Tongue (tissue), 1 donor: ENCODE measurements at regions not wholly inside any gene's neighbourhood (a gene's known extent, or its start where the extent isn't known, plus 50 kb on each side); places are given as distances from the start of the nearest gene placed in this dataset.

Experiments used
- DNase-seq: peaks from one replicate; pipeline ENCODE4 v3.0.0-alpha.2; 2015

DNA sequence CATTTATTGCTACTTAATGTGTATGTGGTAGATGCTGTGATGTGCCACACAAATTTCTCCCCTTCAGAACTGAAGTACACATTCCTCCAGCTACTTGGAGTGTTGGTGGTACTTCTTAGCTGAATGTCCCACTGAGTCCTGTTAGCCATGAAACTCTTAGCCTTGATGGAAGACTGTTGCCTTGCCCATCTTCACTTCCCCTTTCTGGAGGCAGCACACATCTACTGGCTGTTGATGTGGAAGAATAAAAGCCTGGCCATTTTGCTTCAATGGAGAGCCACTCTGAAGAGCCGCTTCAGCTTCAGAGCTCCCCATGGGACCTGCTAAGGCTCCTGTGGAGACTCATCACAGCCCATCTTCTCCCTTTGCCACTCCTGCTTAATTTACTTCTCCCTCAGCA lies 157.7 kb upstream of the PITX2 start:
- DNase-seq: no peak

DNA sequence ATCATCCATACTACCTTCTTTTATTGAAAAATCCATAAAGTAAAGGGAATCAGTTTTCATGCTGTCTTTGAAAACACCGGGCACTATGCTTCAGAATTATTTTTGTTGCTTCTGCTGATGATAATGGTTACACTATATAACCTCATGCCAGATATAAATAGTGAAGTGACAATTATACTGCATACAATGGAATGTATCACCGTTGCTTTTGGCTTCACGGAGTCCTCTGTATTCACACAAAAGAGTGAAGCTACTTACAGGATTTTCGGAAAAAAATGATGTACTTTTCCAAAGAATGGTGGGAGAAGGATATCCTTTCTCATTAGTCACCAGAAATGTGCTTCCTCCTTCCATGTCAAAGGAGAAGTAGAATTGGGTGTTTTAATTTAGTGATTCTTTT lies 159.1 kb upstream of the PITX2 start:
- no peak for DNase-seq

DNA sequence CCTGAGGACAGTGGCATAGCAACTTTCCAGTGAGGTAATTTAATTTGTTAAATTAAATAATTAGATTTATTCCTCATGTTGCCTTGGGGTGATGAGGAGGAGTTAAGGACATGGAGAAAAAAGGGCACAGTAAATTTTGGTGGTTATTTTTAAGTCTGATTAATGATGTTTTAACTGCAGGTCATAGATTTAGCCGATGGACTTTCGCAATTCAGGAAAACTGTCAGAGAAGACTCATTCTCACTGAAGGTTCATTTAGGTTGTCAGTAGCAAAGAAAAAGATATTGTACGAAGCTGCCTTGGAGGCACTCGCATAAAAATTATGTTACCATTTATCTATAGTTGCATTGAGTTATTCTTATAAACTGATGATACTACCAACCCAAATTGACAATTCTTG lies 164.2 kb upstream of the PITX2 start:
- no peak for DNase-seq

DNA sequence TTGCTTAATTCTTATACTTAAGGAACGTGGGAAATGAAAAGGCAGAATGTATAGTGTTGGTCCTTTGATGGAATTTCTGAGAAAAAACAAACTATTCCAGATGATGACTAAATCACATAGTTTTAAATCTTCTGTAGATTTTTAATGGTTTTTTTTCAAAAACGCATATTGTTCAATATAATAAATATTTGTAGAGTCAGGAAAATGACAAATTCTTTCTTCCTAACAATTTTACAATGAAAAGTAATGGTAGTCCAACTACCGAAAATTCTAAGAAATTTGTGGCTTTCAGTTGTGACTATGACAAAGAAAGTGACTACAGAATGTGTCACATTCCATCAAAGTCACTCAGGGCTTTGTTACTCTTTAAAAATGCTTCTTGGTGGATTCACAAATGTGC lies 164.8 kb upstream of the PITX2 start:
- no peak for DNase-seq

DNA sequence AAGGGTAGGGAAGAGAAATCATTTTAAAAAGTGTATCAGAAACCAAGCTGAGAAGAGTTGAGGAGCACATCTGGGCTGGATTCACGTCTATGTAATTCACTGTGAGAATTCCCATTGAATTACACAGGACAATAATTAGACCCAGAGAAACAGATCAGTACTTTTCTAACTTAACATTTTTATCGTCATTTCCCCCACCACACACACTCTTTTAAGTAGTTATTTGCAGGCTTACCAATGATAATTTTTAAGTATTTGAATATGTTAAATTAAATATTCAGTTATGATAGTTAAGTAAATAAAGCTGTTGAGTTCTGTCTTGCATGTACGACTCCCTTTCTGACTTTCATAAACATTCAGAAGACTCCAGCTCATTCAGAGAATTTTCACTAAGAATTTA lies 165.4 kb upstream of the PITX2 start:
- DNase-seq: no peak

DNA sequence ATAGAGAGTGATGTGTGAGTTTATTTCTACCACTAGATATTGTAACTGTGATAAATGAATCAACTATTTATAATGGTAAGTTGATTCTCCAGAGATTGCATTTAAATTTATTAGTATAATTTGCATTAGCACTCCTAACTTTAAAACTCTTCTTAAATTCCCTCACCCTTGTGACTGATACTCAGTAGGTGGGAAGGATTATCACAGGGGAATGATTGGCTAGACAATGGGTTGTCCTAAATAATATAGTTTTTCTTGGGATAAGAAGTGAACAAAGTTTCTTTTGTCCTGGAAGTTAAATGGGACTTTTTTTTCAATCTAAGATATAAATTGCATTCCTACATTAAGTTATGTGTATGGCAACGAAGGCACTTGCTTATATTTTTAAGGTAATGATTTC lies 169.2 kb upstream of the PITX2 start:
- DNase-seq: no peak

DNA sequence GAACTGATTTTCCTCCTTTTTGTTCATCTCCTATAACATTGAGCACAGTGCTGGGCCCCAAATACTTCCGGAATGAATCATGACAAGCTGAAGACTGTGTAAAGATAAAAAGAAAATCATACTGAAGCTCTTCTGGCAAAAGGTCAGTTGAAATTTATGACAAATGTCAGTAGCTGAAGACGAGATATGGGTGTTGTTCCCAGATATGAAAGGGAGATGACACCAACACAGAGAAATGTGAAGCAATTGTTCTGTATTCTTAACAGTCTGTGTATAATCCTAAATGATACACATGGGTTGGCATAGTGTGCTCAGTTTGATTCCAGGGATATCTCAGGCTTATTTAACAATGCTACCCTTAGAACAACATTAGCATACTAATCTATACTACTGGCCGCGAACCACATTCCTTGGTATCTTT lies 170.5 kb upstream of the PITX2 start:
- no peak for DNase-seq

DNA sequence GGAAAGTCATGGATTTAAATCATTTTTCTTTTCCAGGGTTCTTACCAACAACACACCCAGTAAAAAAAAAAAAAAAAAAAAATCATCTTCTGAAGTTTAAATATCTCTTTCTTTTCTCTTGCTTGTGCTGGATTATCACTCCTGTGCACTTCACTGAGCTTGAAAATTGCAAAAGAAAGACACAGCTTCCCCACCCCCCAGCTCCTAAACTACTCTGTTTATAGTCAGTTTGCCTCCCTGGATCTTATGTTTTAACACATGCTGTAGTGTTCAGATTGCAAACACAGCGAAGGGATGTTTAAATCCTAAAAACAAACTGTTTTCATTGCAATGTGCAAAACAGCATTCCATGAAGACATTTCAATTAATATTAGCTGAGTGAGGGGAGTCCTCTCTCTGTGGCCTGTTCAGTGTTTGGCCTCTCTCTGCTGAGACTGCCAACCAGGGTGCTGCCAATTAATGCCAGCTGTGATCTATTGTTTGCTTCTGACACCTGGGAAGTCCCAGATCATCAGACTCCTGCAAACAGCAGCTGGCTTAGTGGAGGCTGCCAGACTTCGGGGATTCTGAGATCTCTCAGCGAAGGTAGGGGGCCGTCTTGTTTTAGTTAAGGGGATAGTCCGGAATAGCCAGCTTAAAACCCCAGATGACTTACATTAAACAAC lies 171.1 kb upstream of the PITX2 start:
- peak; percentile 59 for DNase-seq

DNA sequence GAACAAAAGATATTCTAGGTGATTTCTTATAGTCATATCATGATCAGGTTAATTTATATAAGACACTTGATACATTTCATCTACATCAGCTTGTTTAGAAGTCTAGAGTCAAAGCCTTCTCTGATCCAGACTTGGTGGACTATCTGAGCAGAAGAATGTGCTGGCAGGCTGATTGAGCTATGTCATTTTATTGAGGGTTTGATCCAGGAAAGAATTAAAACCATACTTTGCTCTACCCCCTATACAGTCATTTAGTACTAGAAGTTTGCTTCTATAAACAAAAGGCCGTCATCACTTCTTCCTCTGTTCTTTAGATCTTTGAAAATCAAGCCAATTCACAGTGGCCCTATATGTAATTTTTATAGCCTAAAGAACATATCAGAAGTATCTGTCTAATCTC lies 173.1 kb upstream of the PITX2 start:
- no peak for DNase-seq

DNA sequence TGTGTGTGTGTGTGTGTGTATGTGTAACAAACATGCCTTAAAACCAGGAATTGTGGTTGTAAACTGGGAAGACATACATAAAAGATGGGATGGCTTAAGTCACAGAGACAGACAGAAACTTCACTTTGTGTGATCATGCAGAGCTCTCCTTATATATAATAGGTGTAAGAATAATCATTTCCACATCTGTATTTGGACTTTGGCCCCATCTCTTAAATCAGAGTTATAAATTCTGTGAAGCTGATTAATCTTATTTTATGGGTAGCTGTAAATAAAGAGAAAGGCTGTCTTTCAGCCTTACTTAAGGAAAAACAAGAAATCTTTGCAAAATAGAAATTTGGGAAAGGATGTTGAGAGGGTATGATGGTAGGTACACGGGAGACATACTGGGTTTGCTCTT lies 174.6 kb upstream of the PITX2 start:
- no peak for DNase-seq

DNA sequence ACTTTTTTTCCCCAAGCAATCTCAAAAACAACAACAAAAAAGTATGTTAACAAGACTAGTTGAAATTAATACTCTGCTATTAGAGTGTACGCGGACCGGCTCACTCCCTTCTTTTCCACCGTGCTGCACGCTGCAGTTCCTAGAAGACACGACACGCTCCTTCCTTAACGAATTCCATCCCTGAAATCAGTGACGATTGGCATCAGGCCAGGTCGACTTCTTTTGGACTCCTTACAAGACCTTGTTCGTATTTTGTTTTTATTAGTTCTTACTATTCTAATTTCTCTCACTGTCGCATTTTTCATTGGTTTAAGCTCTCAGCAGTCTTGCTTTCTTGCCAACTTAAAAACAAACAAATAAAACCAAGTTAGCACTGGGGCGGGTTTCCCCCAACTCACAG lies 175.8 kb upstream of the PITX2 start:
- peak; percentile 38 for DNase-seq

DNA sequence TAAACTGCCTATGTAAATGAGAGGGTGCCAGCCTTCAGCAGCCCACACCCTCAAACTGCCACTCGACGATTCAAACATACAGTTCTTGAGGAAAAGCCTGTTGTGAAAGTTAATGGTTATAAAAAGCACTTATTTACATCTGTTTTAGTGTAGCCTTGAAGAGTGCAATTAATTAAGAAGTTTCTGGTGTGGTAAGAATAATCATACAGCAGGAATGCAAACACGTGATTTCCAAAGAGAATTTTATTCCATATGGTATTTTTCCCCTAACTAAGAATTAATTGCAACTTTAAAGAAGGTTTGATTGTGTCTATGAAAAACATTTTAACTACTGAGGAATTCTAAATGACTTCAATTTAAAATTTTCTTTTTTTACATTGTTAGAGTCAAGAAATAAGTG lies 176.3 kb upstream of the PITX2 start:
- DNase-seq: no peak

DNA sequence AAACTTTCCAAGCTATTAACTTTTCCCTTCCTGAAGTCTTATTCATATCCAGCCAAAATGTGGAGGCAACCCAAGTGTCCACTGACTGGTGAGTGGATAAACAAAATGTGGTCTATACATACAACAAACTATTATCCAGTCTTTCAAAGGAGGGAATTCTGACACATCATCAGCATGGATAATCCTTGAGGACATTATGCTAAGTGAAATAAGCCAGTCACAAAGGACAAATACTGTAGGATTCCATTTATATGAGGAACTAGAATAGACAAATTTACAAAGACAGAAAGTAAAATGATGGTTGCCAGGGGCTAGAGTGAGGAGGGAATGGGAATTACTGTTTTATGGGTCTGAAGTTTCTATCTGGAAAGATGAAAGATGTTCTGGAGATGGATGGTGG lies 178.7 kb upstream of the PITX2 start:
- no peak for DNase-seq

DNA sequence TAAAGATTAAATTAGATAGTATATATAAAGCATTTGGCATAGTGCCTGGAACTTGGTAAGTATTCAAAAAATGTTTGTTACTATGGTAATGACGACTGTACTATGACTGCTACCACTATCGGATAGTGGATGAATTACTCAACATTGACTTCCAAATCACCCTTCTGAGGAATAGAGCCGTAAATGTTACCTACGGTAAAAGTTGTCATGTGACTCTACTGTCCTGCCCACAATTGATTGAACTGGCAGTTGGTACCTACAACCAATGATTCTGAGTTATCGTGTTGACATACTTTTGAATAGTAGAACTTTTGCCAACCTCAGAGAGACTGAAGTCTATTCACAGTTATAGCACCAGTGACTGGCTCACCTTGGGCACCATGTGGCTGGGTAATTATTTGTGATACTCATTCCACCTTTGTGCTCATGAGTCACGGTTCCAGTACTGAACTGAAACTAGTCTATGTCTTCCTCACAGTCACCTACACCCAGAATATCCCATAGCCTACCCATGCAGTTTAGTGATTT lies 185.5 kb upstream of the PITX2 start:
- DNase-seq: no peak

DNA sequence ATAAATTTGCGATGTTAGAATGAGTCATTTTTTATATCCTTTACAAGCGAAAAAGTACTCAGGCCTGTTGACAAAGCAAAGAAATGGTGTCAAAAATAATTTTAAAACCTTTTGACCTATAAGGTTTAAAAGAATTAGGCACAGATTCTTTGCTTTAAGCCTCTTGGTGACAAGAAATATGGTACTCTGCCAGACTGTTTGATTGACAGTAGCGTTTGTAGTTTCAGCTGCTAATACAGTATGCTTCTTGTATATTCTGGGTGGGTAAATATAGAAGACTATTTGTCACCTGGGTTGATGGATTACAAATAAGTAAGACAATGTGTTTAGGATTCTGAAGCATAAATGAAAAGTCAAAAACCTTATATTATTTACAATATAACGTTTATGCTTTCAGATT lies 193.1 kb upstream of the PITX2 start:
- peak; percentile 92 for DNase-seq

DNA sequence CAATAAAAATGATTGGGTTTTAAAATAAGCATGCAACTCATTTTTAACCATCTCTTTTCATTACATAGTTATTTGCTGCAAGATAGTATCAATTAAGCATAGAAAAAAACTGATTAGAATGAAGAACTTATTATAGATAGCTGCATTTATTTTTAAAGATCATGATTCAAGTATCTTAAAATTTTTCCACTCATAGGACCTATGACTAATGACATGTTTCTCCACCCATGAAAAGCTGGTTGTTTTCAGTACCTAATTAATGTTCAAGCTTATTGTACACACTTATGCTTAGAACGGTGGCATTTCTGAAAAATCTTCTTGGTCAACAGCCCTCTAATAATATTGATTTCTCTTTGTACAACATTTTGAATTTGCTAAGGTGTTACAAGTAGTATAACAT lies 193.5 kb upstream of the PITX2 start:
- no peak for DNase-seq

DNA sequence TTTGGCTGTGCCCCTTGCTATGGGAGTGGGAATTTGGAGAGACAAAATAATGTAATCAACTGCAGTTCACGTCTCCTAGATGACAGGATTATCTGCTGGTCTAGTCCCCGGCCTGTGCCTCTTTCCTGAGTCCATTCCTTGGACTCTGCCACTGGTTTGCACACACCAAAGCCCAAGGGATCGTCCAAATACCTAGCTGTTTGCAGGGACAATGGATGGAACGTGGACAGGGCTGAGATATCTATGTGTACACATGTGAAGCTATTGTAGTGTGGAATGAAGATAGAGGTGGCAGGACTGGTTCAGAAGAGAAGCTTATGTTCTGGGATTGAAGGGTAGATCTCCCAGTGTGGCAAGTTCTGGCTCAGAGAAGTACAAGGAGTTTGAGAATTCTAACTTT lies 198.3 kb upstream of the PITX2 start:
- DNase-seq: no peak

DNA sequence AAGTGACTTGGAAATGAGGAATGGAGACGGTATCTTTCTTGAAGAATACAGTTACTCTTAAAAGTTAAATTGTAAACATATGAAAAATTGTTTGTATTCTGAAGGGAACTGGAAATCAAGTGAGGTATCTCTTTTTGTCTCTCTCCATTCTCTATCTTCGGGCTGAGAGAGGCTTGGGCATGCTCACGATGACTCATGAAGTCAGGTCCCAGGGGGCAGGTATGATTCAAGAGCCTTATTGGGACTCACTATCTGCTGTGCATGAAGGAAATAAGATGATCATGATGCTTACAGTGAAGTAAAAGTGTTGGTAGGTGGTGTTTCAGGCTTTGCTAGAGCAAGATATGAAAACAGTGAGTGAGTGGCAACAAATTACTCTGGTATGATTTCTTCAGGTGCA lies 200.4 kb upstream of the PITX2 start:
- no peak for DNase-seq

DNA sequence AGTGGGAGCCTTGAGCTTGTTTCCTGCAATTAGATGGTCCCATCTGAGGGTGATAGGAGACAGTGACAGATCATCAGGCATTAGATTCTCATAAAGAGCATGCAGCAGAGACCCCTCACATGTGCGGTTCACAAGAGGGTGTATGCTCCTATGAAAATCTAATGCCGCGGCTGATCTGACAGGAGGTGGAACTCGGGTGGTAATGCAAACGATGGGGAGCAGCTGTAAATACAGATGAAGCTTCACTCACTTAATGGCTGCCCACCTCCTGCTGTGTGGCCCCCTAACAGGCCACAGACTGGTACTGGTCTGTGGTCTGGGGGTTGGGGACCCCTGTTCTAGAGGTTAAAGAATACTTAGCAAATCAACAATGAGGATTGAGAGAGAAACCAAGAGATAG lies 201.5 kb upstream of the PITX2 start:
- DNase-seq: no peak

DNA sequence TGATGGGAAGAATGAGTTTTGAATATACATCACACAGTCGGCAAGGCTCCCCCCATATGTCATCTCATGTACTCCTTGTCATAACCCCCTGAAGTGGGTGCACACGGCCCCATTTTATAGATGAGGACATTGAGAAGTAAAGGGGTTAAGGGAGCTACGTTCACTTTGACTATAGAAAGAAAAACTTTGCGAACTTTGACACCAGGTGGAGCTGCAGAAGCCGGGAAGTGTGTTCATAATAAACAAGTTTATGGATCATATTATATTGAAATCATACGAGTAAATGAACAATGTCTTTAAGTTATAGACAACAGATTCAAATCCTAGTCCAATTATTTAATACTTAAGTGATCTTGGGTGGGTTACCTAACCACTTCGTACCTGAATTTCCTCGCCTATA lies 203.8 kb upstream of the PITX2 start:
- no peak for DNase-seq

DNA sequence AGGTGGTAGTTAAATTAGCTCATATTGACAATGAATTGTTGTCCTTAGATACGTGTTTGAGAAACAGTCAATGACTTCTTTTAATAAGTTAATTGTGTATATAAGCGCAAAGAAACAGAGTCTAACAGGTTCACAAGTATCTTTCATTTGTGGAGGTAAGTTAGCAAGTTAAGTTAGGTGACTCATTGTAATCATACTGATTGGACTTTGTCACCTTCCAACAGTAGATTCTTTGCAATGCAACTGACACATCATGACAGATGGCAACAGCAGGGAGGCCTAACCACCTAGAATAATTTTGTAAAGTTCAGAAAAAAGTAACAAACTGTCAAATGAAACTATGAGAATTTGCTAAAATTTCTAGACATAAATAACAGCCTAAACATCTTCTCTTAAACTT lies 207.6 kb upstream of the PITX2 start:
- no peak for DNase-seq

DNA sequence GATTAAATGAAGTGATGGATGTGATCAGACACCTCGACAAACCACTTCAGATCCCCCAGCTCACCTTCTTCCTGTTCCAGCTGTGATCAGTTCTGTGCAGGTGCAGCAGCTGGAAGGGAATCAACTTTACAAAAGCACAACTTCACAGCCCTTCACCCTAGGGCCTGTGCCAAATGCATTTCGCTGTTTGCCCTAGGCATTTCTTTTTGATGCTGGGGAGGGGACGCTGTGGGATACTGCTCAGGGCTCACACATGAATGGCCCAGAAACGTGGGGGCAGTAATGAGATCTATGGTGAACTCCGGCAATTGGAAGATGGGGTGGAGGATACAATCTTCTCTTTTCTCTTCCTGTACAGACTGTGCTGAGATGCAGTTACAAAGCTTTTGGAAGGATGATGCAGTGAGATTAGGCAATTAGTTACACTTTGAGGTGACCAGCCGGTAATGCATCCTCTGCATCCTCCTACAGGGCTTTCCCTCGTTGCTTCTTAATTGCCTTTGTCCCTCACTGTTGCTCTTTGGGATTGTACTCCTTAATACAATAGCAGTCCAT lies 215.1 kb upstream of the PITX2 start:
- no peak for DNase-seq

DNA sequence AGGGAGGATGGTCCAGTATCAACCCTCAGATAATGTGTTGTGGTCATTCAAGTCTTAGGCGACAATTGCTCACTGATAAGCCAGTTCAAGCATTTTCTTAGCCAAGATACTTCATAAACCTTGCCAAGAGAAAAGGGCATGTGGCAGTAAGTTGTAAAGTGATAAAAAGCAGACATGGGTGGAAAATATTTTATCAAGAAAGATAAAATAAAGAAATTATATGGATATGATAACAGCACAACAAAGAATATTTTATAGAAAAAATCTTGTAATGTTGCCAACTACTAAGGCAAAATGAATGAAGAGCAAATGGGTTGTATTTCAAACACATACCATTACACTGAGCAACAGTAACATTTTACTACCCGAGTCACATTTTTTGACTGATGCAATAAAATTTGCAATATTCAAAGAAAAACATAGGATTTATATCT lies 217.4 kb upstream of the PITX2 start:
- no peak for DNase-seq

DNA sequence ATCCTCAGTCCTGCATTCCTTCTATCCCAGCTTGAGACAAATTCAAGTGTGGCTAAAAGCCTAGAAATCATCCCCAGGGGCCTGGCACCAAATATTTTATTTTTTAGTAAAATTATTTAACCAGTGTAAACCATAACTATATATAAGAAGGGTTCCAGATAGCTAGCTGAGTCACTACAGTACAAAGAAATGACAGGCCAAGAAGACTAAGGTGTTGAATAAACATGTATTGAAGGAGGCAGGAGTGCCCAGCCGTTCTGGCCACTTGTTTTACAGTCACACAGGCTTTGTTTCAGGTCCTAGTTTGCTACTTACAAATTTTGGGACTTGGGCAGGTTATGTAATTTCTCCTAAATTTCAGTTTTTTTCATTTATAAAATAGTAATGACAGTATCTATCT lies 225.9 kb upstream of the PITX2 start:
- no peak for DNase-seq

DNA sequence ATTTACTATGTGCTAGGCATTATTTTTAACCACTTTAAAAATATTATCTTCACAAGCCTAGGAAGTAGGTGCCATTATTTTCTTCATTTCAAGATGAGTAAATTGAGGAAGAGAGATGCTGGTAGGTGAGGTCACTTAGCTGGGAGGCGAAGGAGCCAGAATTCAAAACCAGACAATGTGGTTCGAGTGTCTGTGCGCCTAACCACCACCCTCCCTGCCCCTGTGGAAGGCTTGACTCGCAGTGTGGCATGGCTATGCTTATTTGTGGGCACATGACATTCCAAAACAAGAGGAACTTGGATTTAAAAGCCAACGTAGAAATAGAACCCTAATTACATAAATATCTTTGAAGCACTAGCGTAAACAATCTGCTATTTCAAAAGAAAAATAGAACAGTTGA lies 226.6 kb upstream of the PITX2 start:
- DNase-seq: no peak
